ENCODE measurements at regions not wholly inside any gene's neighbourhood (a gene's known extent, or its start where the extent isn't known, plus 50 kb on each side); places are given as distances from the start of the nearest gene placed in this dataset.

GRCh38 chr2:57894381-57894780, 152.2 kb upstream of the VRK2 start:
- TF ChIP-seq CTCF (IDR thresholded peaks at IDR 0.05) (no peak), POLR2A (IDR thresholded peaks at IDR 0.05) (no peak)
